ENCODE measurements at regions not wholly inside any gene's neighbourhood (a gene's known extent, or its start where the extent isn't known, plus 50 kb on each side); places are given as distances from the start of the nearest gene placed in this dataset.

DNA sequence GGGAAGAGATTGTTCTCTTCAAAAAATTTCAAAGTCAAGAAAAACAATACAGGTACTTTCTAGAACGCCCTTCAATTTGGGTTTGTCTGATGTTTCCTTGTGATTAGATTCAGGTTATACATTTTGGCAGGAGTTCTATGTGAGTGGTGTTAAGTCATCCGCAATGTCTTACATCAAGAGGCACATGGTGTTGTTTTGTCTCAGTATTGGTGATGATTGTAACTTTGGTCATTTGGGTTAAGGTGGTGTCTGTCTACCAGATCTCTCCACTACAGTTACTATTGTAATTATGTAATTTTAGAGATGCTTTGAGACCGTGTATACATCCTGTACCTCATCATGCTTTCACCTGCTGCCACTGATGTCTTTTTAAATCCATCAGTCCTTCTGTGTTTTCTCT is 60.3 kb downstream of the TET3 start:
- DNase-seq (no peak), FAIRE-seq (no peak)
- Histone ChIP-seq H3K27me3 (ENCODE audit: control insufficient read depth in 3 of 3, insufficient read depth in 3 of 3, low read length in 3 of 3) (no peaks in the 10 kb centered on the region), H3K9me3 (ENCODE audit: control insufficient read depth in 2 of 2, insufficient read depth in 1 of 2, low read depth in 1 of 2, low read length in 1 of 2) (no peaks in the 10 kb centered on the region), H3K36me3 (ENCODE audit: control insufficient read depth in 3 of 3, insufficient read depth in 2 of 3, low read depth in 1 of 3, low read length in 3 of 3) (peaks cover 0 to 39% (median 6%) of the 10 kb centered on the region in 3 donors), H3K4me1 (ENCODE audit: control insufficient read depth in 3 of 3, insufficient read depth in 2 of 3, low read depth in 1 of 3, low read length in 2 of 3) (peaks cover 0 to 26% (median 10%) of the 10 kb centered on the region in 3 donors), H3K27ac (ENCODE audit: low read depth in 1 of 3, low read length in 2 of 3) (no peak overlapping the region), H3K4me3 (ENCODE audit: low read depth in 1 of 3, low read length in 3 of 3) (no peak overlapping the region)
- 86 to 90% (median 89%) methylated on average over 3 of the region's 3 CpGs for WGBS, 3 donors

DNA sequence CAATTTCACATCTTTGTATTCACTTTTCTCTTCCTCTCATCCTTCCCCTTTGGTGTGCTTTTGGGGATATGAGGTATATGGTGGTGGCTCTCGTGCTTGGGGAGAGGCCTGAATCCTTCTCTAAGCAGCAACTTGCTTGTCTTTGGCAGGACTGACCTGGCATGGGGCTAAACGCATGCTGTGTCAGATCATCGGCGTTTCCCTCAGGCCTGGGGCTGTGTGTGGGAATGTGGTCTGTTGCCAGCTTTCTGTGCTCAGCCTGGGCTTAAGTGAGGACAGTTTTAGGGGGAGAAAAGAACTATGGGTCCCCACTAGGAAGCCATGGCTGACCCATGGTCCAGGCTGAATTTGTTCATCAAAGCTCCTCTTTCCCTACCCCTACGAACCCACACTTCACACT is 60.7 kb downstream of the TET3 start:
- no peak for FAIRE-seq
- no peak overlapping the region for H3K27ac ChIP-seq (ENCODE audit: low read depth in 1 of 3, low read length in 2 of 3)

DNA sequence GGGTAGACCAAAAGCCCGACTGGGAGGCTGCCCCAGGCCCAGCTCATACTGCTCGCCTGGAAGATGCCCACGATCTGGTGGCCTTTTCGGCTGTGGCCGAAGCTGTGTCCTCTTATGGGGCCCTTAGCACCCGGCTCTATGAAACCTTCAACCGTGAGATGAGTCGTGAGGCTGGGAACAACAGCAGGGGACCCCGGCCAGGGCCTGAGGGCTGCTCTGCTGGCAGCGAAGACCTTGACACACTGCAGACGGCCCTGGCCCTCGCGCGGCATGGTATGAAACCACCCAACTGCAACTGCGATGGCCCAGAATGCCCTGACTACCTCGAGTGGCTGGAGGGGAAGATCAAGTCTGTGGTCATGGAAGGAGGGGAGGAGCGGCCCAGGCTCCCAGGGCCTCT is 61.7 kb downstream of the TET3 start:
- FAIRE-seq (no peak), DNase-seq (no peak)
- no peaks in the 10 kb centered on the region for H3K27me3 ChIP-seq (ENCODE audit: control insufficient read depth in 3 of 3, insufficient read depth in 3 of 3, low read length in 3 of 3)
- WGBS, 3 donors, result 91 to 95% (median 94%) methylated on average over 17 of the region's 17 CpGs
- no peak overlapping the region for H3K4me3 ChIP-seq (ENCODE audit: low read depth in 1 of 3, low read length in 3 of 3)
- H3K9me3 ChIP-seq (ENCODE audit: control insufficient read depth in 2 of 2, insufficient read depth in 1 of 2, low read depth in 1 of 2, low read length in 1 of 2), result no peaks in the 10 kb centered on the region
- peaks cover 0 to 27% (median 10%) of the 10 kb centered on the region in 3 donors for H3K4me1 ChIP-seq (ENCODE audit: control insufficient read depth in 3 of 3, insufficient read depth in 2 of 3, low read depth in 1 of 3, low read length in 2 of 3)
- H3K27ac ChIP-seq (ENCODE audit: low read depth in 1 of 3, low read length in 2 of 3), result no peak overlapping the region
- peaks cover 0 to 41% (median 6%) of the 10 kb centered on the region in 3 donors for H3K36me3 ChIP-seq (ENCODE audit: control insufficient read depth in 3 of 3, insufficient read depth in 2 of 3, low read depth in 1 of 3, low read length in 3 of 3)

More for the DNA sequence above, 60.7 kb downstream of the TET3 start:
- no peak for DNase-seq
- Histone ChIP-seq H3K4me1 (ENCODE audit: control insufficient read depth in 3 of 3, insufficient read depth in 2 of 3, low read depth in 1 of 3, low read length in 2 of 3) (peaks cover 0 to 27% (median 10%) of the 10 kb centered on the region in 3 donors), H3K36me3 (ENCODE audit: control insufficient read depth in 3 of 3, insufficient read depth in 2 of 3, low read depth in 1 of 3, low read length in 3 of 3) (peaks cover 0 to 39% (median 6%) of the 10 kb centered on the region in 3 donors), H3K4me3 (ENCODE audit: low read depth in 1 of 3, low read length in 3 of 3) (no peak overlapping the region), H3K9me3 (ENCODE audit: control insufficient read depth in 2 of 2, insufficient read depth in 1 of 2, low read depth in 1 of 2, low read length in 1 of 2) (no peaks in the 10 kb centered on the region), H3K27me3 (ENCODE audit: control insufficient read depth in 3 of 3, insufficient read depth in 3 of 3, low read length in 3 of 3) (no peaks in the 10 kb centered on the region)
- 75 to 98% (median 87%) methylated on average over 5 of the region's 5 CpGs for WGBS, 3 donors

DNA sequence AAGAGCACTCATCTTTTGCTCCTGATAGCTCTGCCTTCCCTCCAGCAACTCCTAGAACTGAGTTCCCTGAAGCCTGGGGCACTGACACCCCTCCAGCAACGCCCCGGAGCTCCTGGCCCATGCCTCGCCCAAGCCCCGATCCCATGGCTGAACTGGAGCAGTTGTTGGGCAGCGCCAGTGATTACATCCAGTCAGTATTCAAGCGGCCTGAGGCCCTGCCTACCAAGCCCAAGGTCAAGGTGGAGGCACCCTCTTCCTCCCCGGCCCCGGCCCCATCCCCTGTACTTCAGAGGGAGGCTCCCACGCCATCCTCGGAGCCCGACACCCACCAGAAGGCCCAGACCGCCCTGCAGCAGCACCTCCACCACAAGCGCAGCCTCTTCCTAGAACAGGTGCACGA is 62.4 kb downstream of the TET3 start:
- Histone ChIP-seq H3K27ac (ENCODE audit: low read depth in 1 of 3, low read length in 2 of 3) (no peak overlapping the region), H3K4me1 (ENCODE audit: control insufficient read depth in 3 of 3, insufficient read depth in 2 of 3, low read depth in 1 of 3, low read length in 2 of 3) (peaks cover 0 to 27% (median 10%) of the 10 kb centered on the region in 3 donors)
- 94 to 97% (median 97%) methylated on average over 14 of the region's 14 CpGs for WGBS, 3 donors

DNA sequence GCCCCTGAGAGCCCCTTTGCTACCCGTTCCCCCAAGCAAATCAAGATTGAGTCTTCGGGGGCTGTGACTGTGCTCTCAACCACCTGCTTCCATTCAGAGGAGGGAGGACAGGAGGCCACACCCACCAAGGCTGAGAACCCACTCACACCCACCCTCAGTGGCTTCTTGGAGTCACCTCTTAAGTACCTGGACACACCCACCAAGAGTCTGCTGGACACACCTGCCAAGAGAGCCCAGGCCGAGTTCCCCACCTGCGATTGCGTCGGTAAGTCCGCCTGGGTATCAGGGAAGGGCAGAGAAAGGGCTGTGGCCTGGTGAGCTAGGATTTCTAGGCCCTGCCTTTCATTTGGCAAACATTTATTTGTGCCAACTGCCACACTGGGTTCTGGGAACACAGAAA is 63.4 kb downstream of the TET3 start:
- no peaks in the 10 kb centered on the region for H3K9me3 ChIP-seq (ENCODE audit: control insufficient read depth in 2 of 2, insufficient read depth in 1 of 2, low read depth in 1 of 2, low read length in 1 of 2)
- 65 to 89% (median 74%) methylated on average over 7 of the region's 7 CpGs for WGBS, 3 donors
- H3K27ac ChIP-seq (ENCODE audit: low read depth in 1 of 3, low read length in 2 of 3), result no peak overlapping the region
- peaks cover under 1 to 20% (median 10%) of the 10 kb centered on the region in 3 donors for H3K4me1 ChIP-seq (ENCODE audit: control insufficient read depth in 3 of 3, insufficient read depth in 2 of 3, low read depth in 1 of 3, low read length in 2 of 3)
- no peak for FAIRE-seq
- H3K27me3 ChIP-seq (ENCODE audit: control insufficient read depth in 3 of 3, insufficient read depth in 3 of 3, low read length in 3 of 3), result no peaks in the 10 kb centered on the region
- H3K4me3 ChIP-seq (ENCODE audit: low read depth in 1 of 3, low read length in 3 of 3), result no peak overlapping the region
- H3K36me3 ChIP-seq (ENCODE audit: control insufficient read depth in 3 of 3, insufficient read depth in 2 of 3, low read depth in 1 of 3, low read length in 3 of 3), result peaks cover 0 to 45% (median 6%) of the 10 kb centered on the region in 3 donors
- peak in 1 of 2 donors; percentile 53 for DNase-seq

More for the DNA sequence above, 62.4 kb downstream of the TET3 start:
- no peaks in the 10 kb centered on the region for H3K9me3 ChIP-seq (ENCODE audit: control insufficient read depth in 2 of 2, insufficient read depth in 1 of 2, low read depth in 1 of 2, low read length in 1 of 2)
- FAIRE-seq (no peak), DNase-seq (no peak)
- H3K27me3 ChIP-seq (ENCODE audit: control insufficient read depth in 3 of 3, insufficient read depth in 3 of 3, low read length in 3 of 3), result no peaks in the 10 kb centered on the region
- H3K4me3 ChIP-seq (ENCODE audit: low read depth in 1 of 3, low read length in 3 of 3), result no peak overlapping the region
- peaks cover 0 to 45% (median 6%) of the 10 kb centered on the region in 3 donors for H3K36me3 ChIP-seq (ENCODE audit: control insufficient read depth in 3 of 3, insufficient read depth in 2 of 3, low read depth in 1 of 3, low read length in 3 of 3)

DNA sequence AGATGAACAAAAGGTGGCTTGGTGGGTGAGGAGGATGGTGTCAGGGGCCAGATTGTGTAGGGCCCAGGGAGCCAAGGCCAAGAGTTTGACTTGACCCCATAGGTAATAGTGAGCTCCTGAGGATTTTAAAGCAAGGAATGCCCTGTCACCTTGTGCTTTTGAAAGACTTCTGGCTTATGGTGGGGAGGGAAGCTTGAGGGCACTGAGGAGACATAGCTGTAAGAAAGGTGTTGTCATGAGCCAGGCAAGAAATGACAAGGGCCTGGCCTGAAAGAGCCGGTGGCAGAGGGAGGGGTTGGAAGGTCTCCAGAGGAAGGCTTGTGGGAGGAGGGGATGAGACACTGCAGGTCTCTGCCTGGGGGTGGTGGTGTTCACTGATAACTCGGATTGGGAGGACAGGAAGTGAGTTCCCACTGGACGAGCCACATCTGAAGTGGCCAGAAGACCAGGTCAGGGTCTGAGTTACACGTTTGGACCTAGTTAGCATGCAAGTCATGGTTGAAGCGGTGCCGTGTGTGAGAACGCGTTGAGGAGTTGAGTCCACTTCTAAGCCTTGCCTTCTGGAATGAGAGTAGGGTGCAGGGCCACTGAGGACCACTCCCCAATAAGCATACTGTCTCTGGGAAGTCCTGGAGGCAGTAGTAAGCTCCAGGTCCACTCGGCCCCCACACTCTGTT is 64.3 kb downstream of the TET3 start:
- H3K27me3 ChIP-seq (ENCODE audit: control insufficient read depth in 3 of 3, insufficient read depth in 3 of 3, low read length in 3 of 3), result no peaks in the 10 kb centered on the region
- no peak overlapping the region for H3K27ac ChIP-seq (ENCODE audit: low read depth in 1 of 3, low read length in 2 of 3)
- FAIRE-seq (no peak), DNase-seq (no peak)
- peaks cover 0 to 45% (median 6%) of the 10 kb centered on the region in 3 donors for H3K36me3 ChIP-seq (ENCODE audit: control insufficient read depth in 3 of 3, insufficient read depth in 2 of 3, low read depth in 1 of 3, low read length in 3 of 3)
- WGBS, 3 donors, result 74 to 82% (median 78%) methylated on average over 9 of the region's 9 CpGs
- no peaks in the 10 kb centered on the region for H3K9me3 ChIP-seq (ENCODE audit: control insufficient read depth in 2 of 2, insufficient read depth in 1 of 2, low read depth in 1 of 2, low read length in 1 of 2)
- peaks cover 2 to 11% (median 7%) of the 10 kb centered on the region in 3 donors for H3K4me1 ChIP-seq (ENCODE audit: control insufficient read depth in 3 of 3, insufficient read depth in 2 of 3, low read depth in 1 of 3, low read length in 2 of 3)
- no peak overlapping the region for H3K4me3 ChIP-seq (ENCODE audit: low read depth in 1 of 3, low read length in 3 of 3)

DNA sequence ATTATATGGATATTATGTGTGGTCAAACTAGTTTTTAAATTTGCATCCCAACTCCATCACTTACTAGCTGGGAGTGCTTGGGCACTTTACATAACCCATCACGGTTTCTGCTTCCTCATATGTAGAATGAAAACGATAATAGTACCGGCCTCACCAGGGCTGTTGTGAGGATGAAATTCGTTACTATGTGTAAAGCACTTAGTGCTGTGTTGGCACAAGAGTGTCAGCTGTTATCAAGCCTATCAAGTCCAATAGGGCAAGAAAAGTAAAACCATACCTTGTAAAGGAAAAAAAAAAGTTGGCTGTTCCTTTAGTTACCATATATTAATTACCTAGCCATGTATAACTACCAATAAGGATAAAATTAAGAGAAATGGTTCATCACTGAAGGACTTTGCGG is 65.4 kb downstream of the TET3 start:
- FAIRE-seq (no peak), DNase-seq (peak; percentile 60 to 90)
- H3K9me3 ChIP-seq (ENCODE audit: control insufficient read depth in 2 of 2, insufficient read depth in 1 of 2, low read depth in 1 of 2, low read length in 1 of 2), result no peaks in the 10 kb centered on the region
- H3K4me1 ChIP-seq (ENCODE audit: control insufficient read depth in 3 of 3, insufficient read depth in 2 of 3, low read depth in 1 of 3, low read length in 2 of 3), result peaks cover 2 to 10% (median 6%) of the 10 kb centered on the region in 3 donors
- no peak overlapping the region for H3K27ac ChIP-seq (ENCODE audit: low read depth in 1 of 3, low read length in 2 of 3)
- WGBS, 3 donors, result 36 to 63% (median 46%) methylated on average over 5 of the region's 5 CpGs
- H3K27me3 ChIP-seq (ENCODE audit: control insufficient read depth in 3 of 3, insufficient read depth in 3 of 3, low read length in 3 of 3), result no peaks in the 10 kb centered on the region
- H3K4me3 ChIP-seq (ENCODE audit: low read depth in 1 of 3, low read length in 3 of 3), result no peak overlapping the region
- H3K36me3 ChIP-seq (ENCODE audit: control insufficient read depth in 3 of 3, insufficient read depth in 2 of 3, low read depth in 1 of 3, low read length in 3 of 3), result peaks cover 0 to 48% (median 6%) of the 10 kb centered on the region in 3 donors

DNA sequence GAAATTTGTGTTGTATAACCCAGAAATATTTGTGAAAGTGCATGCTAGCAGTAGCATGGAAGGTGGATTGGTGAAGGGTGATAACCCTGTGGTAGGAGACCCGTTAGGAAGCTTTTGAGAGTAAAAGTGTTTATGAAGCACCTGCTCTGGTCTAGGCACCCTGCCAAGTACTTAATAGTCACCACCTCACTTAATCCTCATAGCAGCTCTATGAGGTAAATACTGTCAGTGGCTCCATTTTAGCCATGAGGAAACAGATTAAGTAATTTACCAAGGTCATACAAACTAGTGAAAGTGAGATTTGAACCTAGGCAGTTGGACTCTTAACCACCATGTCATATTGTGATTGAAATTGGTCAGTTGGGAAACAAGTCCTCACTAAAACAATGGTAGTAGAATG is 66.8 kb downstream of the TET3 start:
- peaks cover 2 to 13% (median 6%) of the 10 kb centered on the region in 3 donors for H3K4me1 ChIP-seq (ENCODE audit: control insufficient read depth in 3 of 3, insufficient read depth in 2 of 3, low read depth in 1 of 3, low read length in 2 of 3)
- WGBS, 3 donors, result 10 to 39% (median 16%) methylated on average over 1 of the region's 1 CpG
- H3K9me3 ChIP-seq (ENCODE audit: control insufficient read depth in 2 of 2, insufficient read depth in 1 of 2, low read depth in 1 of 2, low read length in 1 of 2), result no peaks in the 10 kb centered on the region
- no peaks in the 10 kb centered on the region for H3K27me3 ChIP-seq (ENCODE audit: control insufficient read depth in 3 of 3, insufficient read depth in 3 of 3, low read length in 3 of 3)
- H3K27ac ChIP-seq (ENCODE audit: low read depth in 1 of 3, low read length in 2 of 3), result no peak overlapping the region
- no peak for FAIRE-seq
- H3K36me3 ChIP-seq (ENCODE audit: control insufficient read depth in 3 of 3, insufficient read depth in 2 of 3, low read depth in 1 of 3, low read length in 3 of 3), result peaks cover 0 to 43% (median 6%) of the 10 kb centered on the region in 3 donors
- DNase-seq, result peak in 1 of 2 donors; percentile 54
- H3K4me3 ChIP-seq (ENCODE audit: low read depth in 1 of 3, low read length in 3 of 3), result no peak overlapping the region

All from small intestine (tissue), 7 donors.